PC-3 (cell line): ENCODE measurements at regions not wholly inside any gene's neighbourhood (a gene's known extent, or its start where the extent isn't known, plus 50 kb on each side); places are given as distances from the start of the nearest gene placed in this dataset.

Experiments used
- CTCF ChIP-seq: fragments of 300-600 bp; sonication (generic); conservative IDR thresholded peaks from 2 replicates; pipeline ENCODE4 v1.5.1; 2017; ENCODE audit warnings: antibody characterized with exemption, low read depth, mild to moderate bottlenecking, low read length
- EZH2 ChIP-seq: fragments of 300-600 bp; sonication (generic); IDR thresholded peaks from one replicate; pipeline ENCODE4 v1.6.1; 2017; ENCODE audit warnings: antibody characterized with exemption, mild to moderate bottlenecking, low read length; ENCODE audit not compliant: unreplicated experiment

- no peak for TF ChIP-seq CTCF
- no peak for TF ChIP-seq EZH2
Observed at GRCh38 chr21:22019766-22020165, 1021.6 kb downstream of the NCAM2 start.
